ENCODE measurements at regions not wholly inside any gene's neighbourhood (a gene's known extent, or its start where the extent isn't known, plus 50 kb on each side); places are given as distances from the start of the nearest gene placed in this dataset.

GRCh38 chr7:65307651-65308299 lies 65.9 kb upstream of the ZNF92 start:
- DNase-seq (ENCODE audit: low read depth) = peak; percentile 38
- Mint-ChIP-seq H3K36me3 (ENCODE audit: low read depth, unreplicated experiment) (no peaks in the 10 kb centered on the region), H3K27me3 (ENCODE audit: low read depth, unreplicated experiment) (peaks cover 35% of the 10 kb centered on the region), H3K4me3 (ENCODE audit: unreplicated experiment) (no peak overlapping the region), H3K27ac (ENCODE audit: unreplicated experiment) (no peak overlapping the region), H3K9me3 (ENCODE audit: unreplicated experiment) (no peaks in the 10 kb centered on the region), H3K4me1 (ENCODE audit: low read depth, unreplicated experiment) (peaks cover 10% of the 10 kb centered on the region)
- Histone ChIP-seq H3K4me1 (ENCODE audit: insufficient read depth, low read length) (no peaks in the 10 kb centered on the region), H3K27ac (ENCODE audit: low read depth, low read length) (no peak overlapping the region), H3K9me3 (ENCODE audit: insufficient read depth, low read depth, low read length) (no peaks in the 10 kb centered on the region), H3K9ac (ENCODE audit: low read length) (no peak overlapping the region), H3K27me3 (ENCODE audit: insufficient read depth, low read length) (no peaks in the 10 kb centered on the region), H2AFZ (ENCODE audit: low read depth, low read length) (peak overlapping the region; percentile 32), H3K4me3 (ENCODE audit: insufficient read depth, low read depth, low read length) (no peak overlapping the region), H4K20me1 (ENCODE audit: insufficient read depth, low read length) (no peaks in the 10 kb centered on the region), H3K4me2 (ENCODE audit: low read length) (no peak overlapping the region), H3K36me3 (ENCODE audit: insufficient read depth, low read length) (no peaks in the 10 kb centered on the region), H3K79me2 (ENCODE audit: insufficient read depth, low read length) (no peaks in the 10 kb centered on the region)
- no peak for FAIRE-seq
- TF ChIP-seq EZH2 (IDR thresholded peaks at IDR 0.05; ENCODE audit: insufficient read depth, low read length) (no peak), CTCF (IDR thresholded peaks at IDR 0.05; ENCODE audit: insufficient read depth, low read depth, low read length) (peak; percentile 87)

DNA sequence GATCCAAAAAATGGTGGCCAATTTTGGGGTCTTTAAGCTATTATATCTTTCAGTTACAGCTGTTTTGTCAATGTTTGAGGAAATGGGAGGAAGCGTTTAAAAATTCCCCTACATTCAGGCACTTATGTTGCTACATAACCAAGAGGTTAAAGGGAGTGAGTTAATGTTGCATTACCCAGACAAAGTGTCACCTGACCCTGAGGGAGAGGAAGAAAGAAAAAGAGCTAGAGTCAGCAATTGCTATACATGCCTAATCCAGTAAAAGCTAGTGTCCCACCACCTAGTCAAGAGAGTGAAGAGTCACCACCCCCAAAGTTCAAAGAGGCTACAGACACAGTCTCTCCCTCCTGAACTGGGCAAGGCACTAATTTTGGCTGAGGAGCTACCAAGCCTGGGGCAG lies 69.5 kb upstream of the ZNF92 start:
- Mint-ChIP-seq H3K4me3 (ENCODE audit: unreplicated experiment) (no peak overlapping the region), H3K4me1 (ENCODE audit: low read depth, unreplicated experiment) (peaks cover 12% of the 10 kb centered on the region), H3K27me3 (ENCODE audit: low read depth, unreplicated experiment) (peaks cover 26% of the 10 kb centered on the region), H3K9me3 (ENCODE audit: unreplicated experiment) (no peaks in the 10 kb centered on the region), H3K27ac (ENCODE audit: unreplicated experiment) (no peak overlapping the region), H3K36me3 (ENCODE audit: low read depth, unreplicated experiment) (no peaks in the 10 kb centered on the region)
- no peaks in the 10 kb centered on the region for H3K4me1 ChIP-seq (ENCODE audit: insufficient read depth, low read length)
- TF ChIP-seq EZH2 (IDR thresholded peaks at IDR 0.05; ENCODE audit: insufficient read depth, low read length) = no peak
- no peak overlapping the region for H2AFZ ChIP-seq (ENCODE audit: low read depth, low read length)
- no peak overlapping the region for H3K4me3 ChIP-seq (ENCODE audit: insufficient read depth, low read depth, low read length)
- no peak overlapping the region for H3K27ac ChIP-seq (ENCODE audit: low read depth, low read length)
- DNase-seq (ENCODE audit: low read depth) = no peak
- FAIRE-seq = no peak
- H4K20me1 ChIP-seq (ENCODE audit: insufficient read depth, low read length) = no peaks in the 10 kb centered on the region
- no peaks in the 10 kb centered on the region for H3K36me3 ChIP-seq (ENCODE audit: insufficient read depth, low read length)
- H3K27me3 ChIP-seq (ENCODE audit: insufficient read depth, low read length) = no peaks in the 10 kb centered on the region
- no peak overlapping the region for H3K9ac ChIP-seq (ENCODE audit: low read length)
- H3K9me3 ChIP-seq (ENCODE audit: insufficient read depth, low read depth, low read length) = no peaks in the 10 kb centered on the region
- H3K4me2 ChIP-seq (ENCODE audit: low read length) = no peak overlapping the region
- H3K79me2 ChIP-seq (ENCODE audit: insufficient read depth, low read length) = no peaks in the 10 kb centered on the region

DNA sequence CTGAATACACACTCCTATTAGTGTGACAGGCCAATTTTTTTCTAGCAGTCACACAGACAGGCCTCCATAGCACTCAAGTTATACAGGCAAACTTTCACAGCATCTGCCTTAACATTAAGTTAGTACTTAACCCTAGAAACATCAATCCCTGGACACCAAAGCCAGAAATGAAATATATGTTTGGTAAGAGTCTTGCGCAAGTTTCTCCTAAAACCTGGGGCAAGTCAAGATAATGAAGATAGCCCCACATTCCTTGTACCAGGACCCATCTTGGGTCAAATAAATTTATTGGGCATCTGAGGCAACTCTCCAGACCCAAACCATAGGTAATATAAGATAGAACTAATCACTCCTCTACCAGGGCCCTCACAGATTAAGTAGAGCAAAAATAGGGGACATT lies 70.8 kb upstream of the ZNF92 start:
- Mint-ChIP-seq H3K4me1 (ENCODE audit: low read depth, unreplicated experiment) (peaks cover 12% of the 10 kb centered on the region), H3K27me3 (ENCODE audit: low read depth, unreplicated experiment) (peaks cover 19% of the 10 kb centered on the region), H3K36me3 (ENCODE audit: low read depth, unreplicated experiment) (no peaks in the 10 kb centered on the region), H3K27ac (ENCODE audit: unreplicated experiment) (no peak overlapping the region), H3K4me3 (ENCODE audit: unreplicated experiment) (no peak overlapping the region), H3K9me3 (ENCODE audit: unreplicated experiment) (no peaks in the 10 kb centered on the region)
- Histone ChIP-seq H3K4me2 (ENCODE audit: low read length) (no peak overlapping the region), H3K36me3 (ENCODE audit: insufficient read depth, low read length) (no peaks in the 10 kb centered on the region), H3K27me3 (ENCODE audit: insufficient read depth, low read length) (no peaks in the 10 kb centered on the region), H3K4me3 (ENCODE audit: insufficient read depth, low read depth, low read length) (no peak overlapping the region), H3K4me1 (ENCODE audit: insufficient read depth, low read length) (no peaks in the 10 kb centered on the region), H3K27ac (ENCODE audit: low read depth, low read length) (no peak overlapping the region), H3K9ac (ENCODE audit: low read length) (no peak overlapping the region), H4K20me1 (ENCODE audit: insufficient read depth, low read length) (no peaks in the 10 kb centered on the region), H3K79me2 (ENCODE audit: insufficient read depth, low read length) (no peaks in the 10 kb centered on the region), H3K9me3 (ENCODE audit: insufficient read depth, low read depth, low read length) (no peaks in the 10 kb centered on the region), H2AFZ (ENCODE audit: low read depth, low read length) (no peak overlapping the region)
- no peak for DNase-seq (ENCODE audit: low read depth)
- FAIRE-seq = no peak
- TF ChIP-seq EZH2 (IDR thresholded peaks at IDR 0.05; ENCODE audit: insufficient read depth, low read length) = no peak
- no peak for TF ChIP-seq CTCF (IDR thresholded peaks at IDR 0.05; ENCODE audit: insufficient read depth, low read depth, low read length)
